NCI-H128 (cell line): ENCODE measurements at regions not wholly inside any gene's neighbourhood (a gene's known extent, or its start where the extent isn't known, plus 50 kb on each side); places are given as distances from the start of the nearest gene placed in this dataset.
"Not testable (repeated sequence)": the region's sequence is repeated elsewhere in the genome, so short reads cannot be mapped to it uniquely, and the experiment has no call there.

Experiments
- DNase-seq: peaks from one replicate; lab custom pipeline; 2025; ENCODE audit not compliant: unreplicated experiment; lab: John Stamatoyannopoulos, UW

DNA sequence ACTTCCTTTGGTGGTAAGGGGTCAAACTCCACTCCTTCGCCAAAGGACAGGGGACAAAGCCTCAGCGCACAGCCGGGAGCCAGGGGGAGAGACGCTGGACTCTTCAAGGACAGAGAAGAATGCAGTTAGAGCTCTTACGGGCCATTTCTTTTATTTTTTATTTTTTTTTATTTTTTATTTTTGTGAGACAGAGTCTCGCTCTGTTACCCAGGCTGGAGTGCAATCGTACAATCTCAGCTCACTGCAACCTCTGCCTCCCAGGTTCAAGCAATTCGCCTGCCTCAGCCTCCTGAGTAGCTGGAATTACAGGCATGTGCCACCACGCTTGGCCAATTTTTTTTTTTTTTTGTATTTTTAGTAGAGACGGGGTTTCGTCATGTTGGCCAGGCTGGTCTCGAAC, 93.2 kb upstream of the RPH3AL start, which contains the start of gene RFLNB:
RFLNB (minus strand) TSS at position 101 of the 400 bp plus-strand sequence.
- not testable (repeated sequence) for DNase-seq

DNA sequence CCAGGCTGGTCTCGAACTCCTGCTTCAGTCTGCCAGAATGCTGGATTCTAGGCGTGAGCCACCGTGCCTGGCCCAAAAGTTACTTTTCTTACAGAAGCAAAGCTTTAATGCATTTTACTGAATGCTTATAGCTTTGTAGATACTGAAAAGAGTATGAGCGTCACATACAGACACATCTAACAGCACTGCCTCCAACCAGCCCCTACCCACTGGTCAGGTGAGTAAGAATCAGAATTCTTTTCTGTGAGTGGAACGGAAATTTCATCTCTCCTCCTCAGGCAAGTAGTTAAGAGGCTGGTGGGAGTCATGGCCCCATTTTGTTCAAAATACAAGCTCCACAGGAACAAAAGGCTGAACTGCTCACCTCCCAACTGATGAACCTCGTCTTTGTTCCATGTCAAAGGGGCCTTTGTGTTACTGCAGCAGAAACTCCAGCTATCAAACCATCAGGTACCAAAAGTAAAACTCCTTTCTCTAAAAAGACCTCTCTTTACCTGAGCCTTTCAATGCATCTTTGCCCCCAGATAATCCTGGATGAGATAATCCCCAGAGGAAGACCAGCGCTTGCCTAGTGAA, 92.4 kb upstream of the RPH3AL start:
- no peak for DNase-seq

DNA sequence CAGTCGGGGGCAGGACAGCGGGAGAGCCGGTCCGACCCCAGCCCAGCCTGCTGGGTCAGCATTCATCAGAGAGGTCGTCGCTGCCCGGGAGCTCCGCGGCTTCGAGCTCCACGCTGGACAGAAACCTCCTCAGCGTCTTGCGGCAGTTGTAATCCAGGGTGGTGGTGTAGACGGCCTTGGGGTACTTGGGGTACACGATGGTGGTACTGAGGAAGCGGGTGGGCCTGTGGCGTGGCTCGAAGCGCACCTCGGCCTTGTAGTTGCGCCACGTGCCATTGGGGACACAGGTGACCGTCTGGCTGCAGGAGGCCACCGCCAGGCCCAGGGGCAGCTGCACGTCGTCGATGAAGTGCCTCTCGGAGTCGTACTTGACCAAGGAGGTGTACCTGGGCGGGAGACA, 90.5 kb upstream of the RPH3AL start:
- no peak for DNase-seq

DNA sequence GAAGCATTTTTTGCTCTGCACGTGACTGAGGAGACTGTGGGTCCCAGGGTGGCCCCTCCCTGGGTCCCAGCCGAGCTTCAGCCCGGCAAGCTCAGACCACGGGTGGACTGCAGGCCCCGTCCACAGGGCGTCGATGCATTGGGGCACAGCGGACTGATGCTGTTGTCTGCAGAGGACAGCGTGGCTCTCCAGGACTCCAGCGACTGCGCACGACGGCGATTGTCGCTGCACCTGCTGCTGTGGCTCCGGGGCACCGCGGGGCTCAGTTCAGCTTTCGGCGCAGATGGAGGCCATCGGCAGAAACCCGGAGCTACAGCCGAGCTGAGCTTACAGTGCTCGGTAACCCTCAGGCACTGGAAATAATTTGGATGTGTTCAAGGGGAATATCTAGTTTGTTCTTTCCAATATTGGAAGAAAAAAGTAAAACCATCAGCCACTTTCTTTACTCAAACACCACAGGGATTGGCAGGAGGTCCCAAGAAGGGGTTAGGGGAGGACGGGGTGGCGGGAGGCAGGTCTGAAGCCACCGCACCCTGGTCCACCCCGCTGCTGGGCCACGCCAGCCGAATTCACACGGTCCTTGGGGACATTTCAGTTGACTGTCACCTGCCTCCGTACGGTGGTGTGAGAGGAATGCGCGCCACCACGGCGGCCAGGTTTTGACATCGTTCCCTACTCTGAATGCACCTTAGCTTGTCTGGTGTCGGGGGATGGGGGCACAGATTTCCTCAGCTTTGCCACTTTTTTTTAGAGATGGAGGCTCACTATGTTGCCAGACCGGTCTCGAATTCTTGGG, 88.7 kb upstream of the RPH3AL start:
- no peak for DNase-seq

DNA sequence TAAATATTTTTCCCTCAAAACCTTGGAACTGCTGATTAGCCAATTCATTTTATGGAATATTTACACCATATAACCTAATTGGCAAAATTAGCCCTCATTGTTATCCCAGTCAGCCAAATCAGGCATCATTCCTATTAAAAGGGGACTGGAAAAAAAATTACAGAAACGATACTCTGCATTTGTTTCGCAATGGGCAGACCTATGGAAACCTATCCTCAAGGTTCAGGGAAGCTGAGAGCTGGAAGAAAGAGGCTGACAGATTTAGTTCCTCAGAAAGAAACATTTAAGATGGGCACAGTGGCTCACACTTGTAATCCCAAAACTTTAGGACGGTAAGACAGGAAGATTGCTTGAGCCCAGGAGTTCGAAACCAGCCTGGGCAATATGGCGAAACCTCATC, 85.6 kb upstream of the RPH3AL start:
- DNase-seq: no peak

DNA sequence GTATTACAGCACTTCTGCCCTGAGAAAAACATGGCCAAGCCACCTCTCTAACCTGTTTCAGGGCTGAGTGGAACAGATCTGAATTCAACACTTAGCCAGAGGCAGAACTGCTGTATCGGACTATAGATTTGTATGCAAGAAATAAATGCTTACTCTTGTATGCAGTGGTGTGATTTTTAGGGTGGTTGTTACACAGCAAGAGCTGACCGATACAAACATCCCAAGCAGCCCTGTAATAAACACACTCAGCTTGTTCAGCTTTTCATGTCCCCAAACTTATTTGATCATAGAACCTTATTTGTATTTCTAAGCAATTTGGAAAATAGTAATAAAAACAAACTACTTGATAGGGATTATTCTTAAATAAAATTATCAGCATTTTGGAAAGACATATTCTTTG, 84.9 kb upstream of the RPH3AL start:
- no peak for DNase-seq

DNA sequence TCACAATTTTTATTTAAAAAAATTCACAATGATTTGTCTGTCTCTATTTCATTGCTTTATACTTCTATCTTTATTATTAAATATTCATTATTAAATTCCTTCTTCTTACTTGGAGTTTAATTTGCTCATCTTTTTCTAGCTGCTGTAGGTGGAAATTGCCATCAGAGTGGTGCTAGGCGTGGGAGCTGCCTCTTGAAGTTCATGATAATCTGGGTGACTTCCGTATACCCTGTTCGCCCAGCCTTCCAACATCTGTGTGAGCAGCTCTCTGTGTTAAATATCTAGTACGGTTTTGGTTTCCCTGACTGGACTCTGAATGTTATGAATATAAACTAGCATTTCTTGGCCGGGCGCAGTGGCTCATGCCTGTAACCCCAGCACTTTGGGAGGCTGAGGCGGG, 84.0 kb upstream of the RPH3AL start:
- DNase-seq: no peak

DNA sequence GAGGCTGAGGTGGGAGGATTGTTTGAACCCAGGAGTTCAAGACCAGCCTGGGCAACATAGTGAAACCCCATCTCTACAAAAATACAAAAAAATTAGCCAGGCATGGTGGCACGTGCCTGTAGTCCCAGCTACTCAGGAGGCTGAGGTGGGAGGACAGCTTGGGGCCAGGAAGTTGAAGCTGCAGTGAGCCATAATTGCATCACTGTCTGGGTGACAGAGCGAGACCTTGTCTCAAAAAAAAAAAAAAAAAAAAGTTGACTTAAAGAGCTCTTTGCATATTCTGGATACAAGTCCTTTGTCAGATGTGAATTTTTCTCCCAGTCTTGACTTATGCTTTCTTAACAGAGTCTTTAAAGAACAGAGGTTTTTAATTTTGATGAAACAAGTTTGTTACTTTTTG, 79.9 kb upstream of the RPH3AL start:
- DNase-seq: not testable (repeated sequence)

DNA sequence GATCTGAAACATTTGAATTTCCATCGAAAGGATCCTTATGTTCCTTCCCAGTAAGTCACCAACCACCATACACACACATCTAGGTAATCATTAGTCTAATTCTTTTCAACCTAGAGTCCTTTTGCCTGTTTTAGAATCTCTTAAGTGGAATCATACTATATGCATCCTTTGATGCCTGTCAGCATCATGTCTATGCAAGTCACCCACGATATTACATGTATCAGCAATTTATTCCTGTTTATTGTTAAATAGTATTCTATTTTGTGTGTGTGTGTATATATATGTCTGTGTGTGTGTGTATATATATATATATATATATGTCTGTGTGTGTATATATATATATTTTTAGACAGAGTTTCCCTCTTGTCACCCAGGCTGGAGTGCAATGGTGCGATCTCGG, 78.9 kb upstream of the RPH3AL start:
- no peak for DNase-seq

DNA sequence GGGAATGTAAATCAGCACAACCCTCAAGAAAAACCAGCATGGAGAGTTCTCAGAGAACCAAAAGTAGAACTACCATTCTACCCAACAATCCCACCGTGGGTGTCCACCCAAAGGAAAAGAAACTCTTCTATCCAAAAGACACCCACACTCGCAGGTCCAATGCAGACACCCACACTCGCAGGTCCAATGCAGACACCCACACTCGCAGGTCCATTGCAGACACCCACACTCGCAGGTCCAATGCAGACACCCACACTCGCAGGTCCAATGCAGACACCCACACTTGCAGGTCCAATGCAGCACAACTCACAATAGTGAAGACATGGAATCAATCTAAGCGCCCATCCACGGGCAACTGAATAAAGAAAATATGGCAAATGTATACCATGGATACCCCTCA, 77.0 kb upstream of the RPH3AL start:
- DNase-seq: no peak

DNA sequence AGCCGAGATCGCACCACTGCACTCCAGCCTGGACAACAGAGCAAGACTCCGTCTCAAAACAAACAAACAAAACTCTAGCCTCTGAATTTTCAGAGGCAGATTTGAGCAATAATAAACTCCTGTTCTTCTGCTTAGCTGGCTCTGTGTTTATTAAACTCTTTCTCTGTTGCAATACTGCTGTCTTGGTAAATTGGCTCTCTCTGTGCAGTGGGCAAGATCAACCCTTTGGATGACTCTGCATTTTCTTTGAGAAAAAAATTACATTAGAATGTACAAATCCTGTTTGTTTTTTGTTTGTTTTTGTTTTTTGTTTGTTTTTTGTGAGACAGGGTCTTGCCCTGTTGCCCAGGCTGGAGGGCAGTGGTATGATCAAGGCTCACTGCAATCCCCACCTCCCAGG, 75.8 kb upstream of the RPH3AL start:
- DNase-seq: no peak

DNA sequence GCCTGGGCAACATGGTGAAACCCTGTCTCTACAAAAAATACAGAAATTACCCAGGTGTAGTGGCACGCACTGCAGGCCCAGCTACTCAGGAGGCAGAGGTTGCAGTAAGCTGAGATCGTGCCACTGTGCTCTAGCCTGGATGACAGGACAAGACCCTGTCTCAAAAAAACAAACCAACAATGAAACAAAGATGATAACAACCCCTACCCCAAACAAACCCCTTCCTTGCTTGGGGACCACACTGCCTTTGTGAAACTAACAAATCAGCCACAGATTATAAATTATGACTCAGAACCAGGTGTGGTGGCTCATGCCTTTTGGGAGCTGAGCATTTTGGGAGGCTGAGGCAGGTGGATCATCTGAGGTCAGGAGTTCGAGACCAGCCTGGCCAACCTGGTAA, 75.3 kb upstream of the RPH3AL start:
- no peak for DNase-seq

DNA sequence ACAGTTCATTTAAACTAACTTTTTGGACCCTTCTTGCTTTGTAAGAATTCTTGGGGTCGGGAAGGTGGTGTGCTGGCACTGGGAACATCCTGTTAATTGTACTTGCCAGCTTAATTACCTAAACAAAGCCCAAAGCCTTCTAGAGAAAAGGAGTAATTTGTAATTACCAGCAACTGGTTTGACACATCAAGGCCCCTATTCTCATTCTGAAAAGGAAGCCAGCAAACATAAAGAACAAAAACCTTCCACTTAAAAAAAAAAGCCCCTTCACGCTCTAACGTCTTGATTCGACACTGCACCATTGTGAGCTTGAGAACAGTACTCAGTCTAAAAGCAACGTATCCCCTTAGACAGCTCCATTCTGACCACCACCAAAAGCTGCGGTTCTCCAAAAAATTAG, 74.7 kb upstream of the RPH3AL start:
- no peak for DNase-seq

DNA sequence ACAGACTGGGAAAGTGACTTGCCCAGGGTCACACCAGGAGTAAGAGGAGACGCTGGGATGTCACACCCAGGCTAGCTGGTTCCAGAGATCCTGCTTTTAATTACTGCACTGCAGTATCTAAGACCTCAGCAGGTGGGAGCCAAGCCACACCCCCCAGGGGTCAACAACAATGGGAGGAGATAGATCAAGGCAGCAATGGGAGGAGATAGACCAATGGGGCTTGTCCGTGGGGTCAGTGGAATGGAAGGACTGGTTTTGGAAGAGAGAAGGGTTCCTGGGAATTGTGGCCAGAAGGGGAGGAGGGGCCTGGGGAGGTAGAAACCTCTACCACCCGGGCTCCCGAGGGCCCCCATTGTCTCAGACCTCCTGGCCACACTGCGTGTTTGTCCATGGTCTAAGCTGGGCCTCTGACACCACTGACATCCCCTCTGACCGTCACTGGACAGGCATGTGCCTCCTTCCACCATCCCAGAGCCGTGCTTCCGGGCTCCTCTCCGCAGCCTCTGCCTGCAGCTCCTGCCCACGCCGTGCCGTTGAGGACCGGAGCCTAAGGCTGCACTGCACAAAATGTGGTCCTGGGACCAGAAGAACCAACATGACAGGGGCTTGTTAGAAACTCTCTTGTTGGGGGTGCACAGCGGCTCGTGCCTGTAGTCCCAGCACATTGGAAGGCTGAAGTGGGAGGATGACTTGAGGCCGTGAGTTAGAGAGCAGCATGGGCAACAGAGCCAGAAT, 69.8 kb upstream of the RPH3AL start:
- no peak for DNase-seq

DNA sequence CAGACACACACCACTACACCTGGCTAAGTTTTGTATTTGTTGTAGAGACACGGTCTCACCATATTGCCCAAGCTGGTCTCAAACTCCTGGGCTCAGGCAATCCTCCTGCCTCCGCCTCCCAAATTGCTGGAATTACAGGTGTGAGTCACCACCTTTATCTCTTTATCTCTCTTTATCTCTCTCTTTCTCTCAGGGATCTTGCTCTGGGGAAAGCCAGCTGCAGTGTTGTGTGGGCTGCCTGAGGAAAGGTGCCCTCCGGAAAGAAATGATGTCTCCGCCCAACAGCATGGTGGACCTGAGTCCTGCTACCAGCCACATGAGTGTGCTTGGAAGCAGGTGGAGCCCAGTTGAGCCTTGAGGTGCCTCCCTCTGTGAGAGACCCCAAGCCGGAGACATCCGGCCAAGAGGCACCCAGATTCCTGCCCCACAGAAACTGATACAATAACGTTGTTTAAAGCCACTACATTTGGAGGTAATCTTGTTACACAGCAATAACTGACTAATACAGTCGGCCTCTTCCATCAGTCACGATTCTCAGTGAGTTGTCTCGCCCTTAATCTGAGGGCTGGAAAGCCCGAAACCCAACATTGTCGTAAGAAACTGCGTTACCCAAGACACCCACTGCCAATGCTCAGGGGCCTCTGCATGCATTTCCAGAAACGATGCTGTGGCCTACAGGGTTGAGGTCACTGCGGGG, 68.0 kb upstream of the RPH3AL start:
- DNase-seq: no peak

DNA sequence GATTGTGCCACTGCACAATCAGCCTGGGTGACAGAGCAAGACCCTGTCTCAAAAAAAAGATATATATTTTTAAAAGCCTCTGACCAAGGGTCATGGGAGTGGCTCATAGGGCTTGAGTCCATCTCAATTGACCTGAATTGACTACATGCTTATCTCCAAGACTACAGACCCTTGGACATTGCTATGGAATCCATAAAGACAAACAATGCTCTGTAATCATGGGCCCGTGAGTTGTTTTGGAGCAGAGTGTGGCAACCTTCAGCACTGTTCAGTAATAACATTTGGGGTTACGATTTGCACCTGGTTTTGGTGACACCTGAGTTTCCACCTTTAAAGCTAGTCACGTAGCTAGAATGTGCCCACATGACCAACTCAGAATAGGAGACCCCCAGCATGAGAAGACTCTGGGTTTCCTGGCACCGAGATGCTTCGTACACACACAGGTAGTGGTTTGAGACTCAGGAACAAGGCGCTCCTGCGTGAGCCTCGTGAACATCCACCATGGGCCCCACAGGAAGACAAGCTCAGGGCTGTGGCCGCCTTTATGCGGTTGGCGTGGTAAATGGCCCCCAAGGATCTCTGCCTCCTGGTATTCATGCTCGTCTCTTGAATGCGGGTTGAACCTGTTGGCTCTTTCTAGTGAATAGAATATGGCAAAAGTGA, 66.6 kb upstream of the RPH3AL start:
- DNase-seq: no peak

DNA sequence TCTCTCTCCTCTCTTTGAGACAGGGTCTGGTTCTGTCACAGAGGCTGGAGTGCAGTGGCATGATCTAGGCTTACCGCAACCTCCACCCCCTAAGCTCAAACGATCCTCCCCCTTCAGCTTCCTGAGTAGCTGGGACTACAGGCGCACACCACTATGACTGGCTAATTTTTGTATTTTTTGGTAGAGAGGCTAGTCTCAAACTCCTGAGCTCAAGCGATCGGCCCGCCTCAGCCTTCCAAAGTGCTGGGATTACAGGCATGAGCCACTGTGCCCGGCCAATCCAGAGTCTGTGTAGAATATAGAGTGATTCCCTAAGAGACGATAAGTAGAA, 65.8 kb upstream of the RPH3AL start:
- DNase-seq: no peak

DNA sequence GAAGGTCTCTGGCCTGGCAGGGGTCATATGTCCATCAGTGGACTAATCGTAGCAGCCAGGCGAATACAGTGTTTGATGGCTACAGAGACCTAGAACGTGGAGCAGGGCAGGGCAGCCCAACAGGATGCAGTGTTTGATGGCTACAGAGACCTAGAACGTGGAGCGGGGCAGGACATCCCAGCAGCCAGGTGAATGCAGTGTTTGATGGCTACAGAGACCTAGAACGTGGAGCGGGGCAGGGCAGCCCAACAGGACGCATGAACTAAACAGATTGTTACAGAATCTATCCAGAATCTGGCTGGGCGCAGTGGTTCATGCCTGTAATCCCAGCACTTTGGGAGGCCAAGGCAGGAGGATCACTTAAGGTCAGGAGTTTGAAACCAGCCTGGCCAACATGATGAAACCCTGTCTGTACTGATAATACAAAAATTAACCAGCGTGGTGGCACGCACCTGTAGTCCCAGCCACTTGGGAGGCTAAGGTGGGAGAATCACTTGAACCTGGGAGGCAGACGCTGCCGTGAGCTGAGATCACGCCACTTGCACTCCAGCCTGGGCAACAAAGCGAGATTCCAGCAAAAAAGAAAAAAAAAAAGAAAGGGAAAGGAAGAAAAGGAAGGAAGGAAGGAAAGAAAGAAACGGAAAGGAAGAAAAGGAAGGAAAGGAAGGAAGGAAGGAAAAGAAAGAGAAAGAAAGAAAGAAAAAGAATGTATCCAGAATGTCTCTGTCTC, 65.2 kb upstream of the RPH3AL start:
- no peak for DNase-seq

DNA sequence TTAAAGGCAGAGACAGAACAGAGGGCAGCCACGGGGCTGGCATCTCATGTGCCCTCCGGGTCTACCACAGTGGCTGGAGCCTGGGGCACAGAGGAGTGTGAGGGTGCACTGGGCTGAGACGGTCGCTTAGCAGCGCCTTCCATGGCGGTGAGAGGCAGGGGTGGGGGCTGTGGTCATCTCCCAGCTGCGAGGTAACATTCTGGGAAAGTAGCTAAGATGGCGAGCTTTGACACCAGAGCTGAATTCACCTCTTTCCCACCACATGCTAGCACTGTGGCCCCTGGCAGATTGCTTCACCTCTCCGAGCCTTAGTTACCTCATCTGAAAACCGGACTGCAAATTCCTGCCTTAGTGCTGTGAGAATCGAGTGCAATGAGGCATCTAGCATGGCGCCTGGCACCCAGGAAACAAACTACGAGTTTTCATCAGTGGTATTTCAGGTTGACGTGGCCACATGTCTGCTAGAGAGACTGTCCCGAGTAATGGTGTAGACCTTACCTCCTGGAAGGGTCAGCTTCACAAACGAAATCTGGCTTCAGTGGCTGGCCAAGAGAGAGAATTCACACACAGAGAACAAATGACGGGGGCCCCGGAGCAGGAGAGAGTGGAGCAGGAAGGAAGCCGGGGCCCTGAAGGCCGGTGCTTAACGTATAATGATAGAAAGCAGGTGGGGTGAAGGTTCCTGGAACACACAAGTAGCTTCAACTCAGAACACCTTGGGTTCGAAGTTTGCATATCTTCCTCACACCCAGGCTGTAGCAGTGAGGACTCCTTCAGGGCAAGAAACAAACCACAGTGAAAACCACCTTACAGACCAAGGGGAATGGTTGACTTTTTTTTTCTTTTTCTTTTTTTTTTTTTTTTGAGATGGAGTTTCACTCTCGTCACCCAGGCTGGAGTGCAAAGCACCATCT, 63.9 kb upstream of the RPH3AL start:
- DNase-seq: no peak
